ENCODE measurements at regions not wholly inside any gene's neighbourhood (a gene's known extent, or its start where the extent isn't known, plus 50 kb on each side); places are given as distances from the start of the nearest gene placed in this dataset.

GRCh38 chr2:145194673-145195072 lies 674.8 kb upstream of the ZEB2 start:
- TF ChIP-seq, protein P1, sequence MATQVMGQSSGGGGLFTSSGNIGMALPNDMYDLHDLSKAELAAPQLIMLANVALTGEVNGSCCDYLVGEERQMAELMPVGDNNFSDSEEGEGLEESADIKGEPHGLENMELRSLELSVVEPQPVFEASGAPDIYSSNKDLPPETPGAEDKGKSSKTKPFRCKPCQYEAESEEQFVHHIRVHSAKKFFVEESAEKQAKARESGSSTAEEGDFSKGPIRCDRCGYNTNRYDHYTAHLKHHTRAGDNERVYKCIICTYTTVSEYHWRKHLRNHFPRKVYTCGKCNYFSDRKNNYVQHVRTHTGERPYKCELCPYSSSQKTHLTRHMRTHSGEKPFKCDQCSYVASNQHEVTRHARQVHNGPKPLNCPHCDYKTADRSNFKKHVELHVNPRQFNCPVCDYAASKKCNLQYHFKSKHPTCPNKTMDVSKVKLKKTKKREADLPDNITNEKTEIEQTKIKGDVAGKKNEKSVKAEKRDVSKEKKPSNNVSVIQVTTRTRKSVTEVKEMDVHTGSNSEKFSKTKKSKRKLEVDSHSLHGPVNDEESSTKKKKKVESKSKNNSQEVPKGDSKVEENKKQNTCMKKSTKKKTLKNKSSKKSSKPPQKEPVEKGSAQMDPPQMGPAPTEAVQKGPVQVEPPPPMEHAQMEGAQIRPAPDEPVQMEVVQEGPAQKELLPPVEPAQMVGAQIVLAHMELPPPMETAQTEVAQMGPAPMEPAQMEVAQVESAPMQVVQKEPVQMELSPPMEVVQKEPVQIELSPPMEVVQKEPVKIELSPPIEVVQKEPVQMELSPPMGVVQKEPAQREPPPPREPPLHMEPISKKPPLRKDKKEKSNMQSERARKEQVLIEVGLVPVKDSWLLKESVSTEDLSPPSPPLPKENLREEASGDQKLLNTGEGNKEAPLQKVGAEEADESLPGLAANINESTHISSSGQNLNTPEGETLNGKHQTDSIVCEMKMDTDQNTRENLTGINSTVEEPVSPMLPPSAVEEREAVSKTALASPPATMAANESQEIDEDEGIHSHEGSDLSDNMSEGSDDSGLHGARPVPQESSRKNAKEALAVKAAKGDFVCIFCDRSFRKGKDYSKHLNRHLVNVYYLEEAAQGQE (IDR thresholded peaks at IDR 0.05; ENCODE audit: unreplicated experiment): no peak
- TF ChIP-seq POLR2AphosphoS5 (IDR thresholded peaks at IDR 0.05; ENCODE audit: low read depth) (no peak), EZH2phosphoT487 (IDR thresholded peaks at IDR 0.05; ENCODE audit: unreplicated experiment) (no peak), STAT1 (IDR thresholded peaks at IDR 0.05; ENCODE audit: unreplicated experiment) (no peak), ZNF462 (CRISPR knock-in tag; IDR thresholded peaks at IDR 0.05) (no peak), NANOG (IDR thresholded peaks at IDR 0.05; ENCODE audit: borderline replicate concordance) (no peak), JUNB (IDR thresholded peaks at IDR 0.05; ENCODE audit: unreplicated experiment) (no peak), EZH2 (IDR thresholded peaks at IDR 0.05; ENCODE audit: low read depth, unreplicated experiment) (no peak), ETS1 (IDR thresholded peaks at IDR 0.05) (no peak), CTCF (conservative IDR thresholded peaks at IDR 0.05; ENCODE audit: low read depth in 2 of 2) (no peak), ZNF114 (CRISPR knock-in tag; IDR thresholded peaks at IDR 0.05) (no peak)
- peak; percentile 27 for DNase-seq (ENCODE audit: low spot score)
- no peaks in the 10 kb centered on the region for H4K20me1 ChIP-seq (replicated peaks; ENCODE audit: insufficient read depth)
- Mint-ChIP-seq H3K4me1 (peaks cover 35% of the 10 kb centered on the region), H3K27me3 (ENCODE audit: insufficient read depth, low read depth, poor library complexity) (no peaks in the 10 kb centered on the region), H3K27ac (peak overlapping the region; percentile 92), H3K9me3 (no peaks in the 10 kb centered on the region), H3K4me3 (peak overlapping the region; percentile 8; the same call in 1 of the 3 replicates), H3K36me3 (ENCODE audit: low read depth) (no peaks in the 10 kb centered on the region)
- ATAC-seq: peak; percentile 70; the same call in 2 of the 3 replicates
- peaks cover 21% of the 10 kb centered on the region for H3K4me1 ChIP-seq (ENCODE audit: insufficient read depth)
- 0 out of 2 replicates have a peak, but pooled peaks cover 3% of the 10 kb centered on the region for H3K9me2 ChIP-seq (ENCODE audit: insufficient read depth)
- no peaks in the 10 kb centered on the region for H3K36me3 ChIP-seq (ENCODE audit: insufficient read depth)
- H3F3A ChIP-seq (replicated peaks; ENCODE audit: low read depth): no peaks in the 10 kb centered on the region
- H3K79me2 ChIP-seq (replicated peaks; ENCODE audit: insufficient read depth): no peaks in the 10 kb centered on the region
- H2AFZ ChIP-seq: peak overlapping the region; percentile 61
- no peak overlapping the region for H3K27ac ChIP-seq (ENCODE audit: low read depth)
- no peak overlapping the region for H3K4me3 ChIP-seq
- H3K27me3 ChIP-seq (ENCODE audit: insufficient read depth): no peaks in the 10 kb centered on the region
- peak overlapping the region; percentile 55 for H3K4me2 ChIP-seq

Data from GM23338 (cell line).